ENCODE measurements at regions not wholly inside any gene's neighbourhood (a gene's known extent, or its start where the extent isn't known, plus 50 kb on each side); places are given as distances from the start of the nearest gene placed in this dataset.

GRCh38 chr3:178455226-178455625 is 81.0 kb upstream of the KCNMB2 start (continued):
- TF ChIP-seq CHD7 (IDR thresholded peaks at IDR 0.05; ENCODE audit: insufficient replicate concordance, low read length) (no peak), SP1 (IDR thresholded peaks at IDR 0.05; ENCODE audit: low read depth, low read length) (no peak)
